Astrocyte (in vitro differentiated cells and primary cell): ENCODE measurements at regions not wholly inside any gene's neighbourhood (a gene's known extent, or its start where the extent isn't known, plus 50 kb on each side); places are given as distances from the start of the nearest gene placed in this dataset.

Experiments
- CTCF ChIP-seq: IDR thresholded peaks from 2 replicates; pipeline ENCODE4 v1.5.1; 2011; ENCODE audit warnings: low read depth, mild to moderate bottlenecking, inconsistent platforms, low read length, moderate library complexity; ENCODE audit not compliant: insufficient read depth
- EZH2 ChIP-seq: IDR thresholded peaks from 2 replicates; pipeline ENCODE4 v1.6.1; 2012; ENCODE audit warnings: mild to moderate bottlenecking, low read length, inconsistent platforms; ENCODE audit not compliant: insufficient read depth

GRCh38 chr1:5667513-5668325, 324.5 kb downstream of the NPHP4 start:
- TF ChIP-seq CTCF (no peak), EZH2 (no peak)
